ENCODE measurements at regions not wholly inside any gene's neighbourhood (a gene's known extent, or its start where the extent isn't known, plus 50 kb on each side); places are given as distances from the start of the nearest gene placed in this dataset.

DNA sequence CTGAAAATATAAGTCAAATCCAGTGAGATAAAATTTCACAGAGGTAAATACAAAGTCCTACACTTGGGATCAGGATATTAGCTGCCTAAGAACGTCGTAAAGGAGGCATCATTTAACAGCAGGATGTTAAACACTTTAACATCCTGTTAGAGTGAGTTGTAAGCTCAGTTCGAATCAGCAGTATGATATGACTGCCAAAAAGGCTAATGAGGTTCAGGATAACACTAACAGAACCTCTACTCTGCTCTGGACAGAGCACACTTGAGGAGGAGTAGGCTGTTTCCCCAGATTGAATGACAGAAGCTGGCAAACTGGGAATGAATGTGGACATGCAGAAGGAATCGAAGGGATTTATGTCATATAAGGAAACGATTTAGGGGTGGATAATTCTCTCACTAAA, 227.1 kb upstream of the CD96 start:
- Mint-ChIP-seq H3K4me1 (ENCODE audit: low read depth) (peaks cover 12% of the 10 kb centered on the region), H3K36me3 (ENCODE audit: insufficient read depth) (no peaks in the 10 kb centered on the region), H3K27ac (no peak overlapping the region), H3K27me3 (peaks cover 4% of the 10 kb centered on the region), H3K4me3 (ENCODE audit: low read depth) (no peak overlapping the region), H3K9me3 (ENCODE audit: low read depth) (no peaks in the 10 kb centered on the region)
- no peak for DNase-seq (ENCODE audit: low spot score, unreplicated experiment)
- TF ChIP-seq, protein P1, sequence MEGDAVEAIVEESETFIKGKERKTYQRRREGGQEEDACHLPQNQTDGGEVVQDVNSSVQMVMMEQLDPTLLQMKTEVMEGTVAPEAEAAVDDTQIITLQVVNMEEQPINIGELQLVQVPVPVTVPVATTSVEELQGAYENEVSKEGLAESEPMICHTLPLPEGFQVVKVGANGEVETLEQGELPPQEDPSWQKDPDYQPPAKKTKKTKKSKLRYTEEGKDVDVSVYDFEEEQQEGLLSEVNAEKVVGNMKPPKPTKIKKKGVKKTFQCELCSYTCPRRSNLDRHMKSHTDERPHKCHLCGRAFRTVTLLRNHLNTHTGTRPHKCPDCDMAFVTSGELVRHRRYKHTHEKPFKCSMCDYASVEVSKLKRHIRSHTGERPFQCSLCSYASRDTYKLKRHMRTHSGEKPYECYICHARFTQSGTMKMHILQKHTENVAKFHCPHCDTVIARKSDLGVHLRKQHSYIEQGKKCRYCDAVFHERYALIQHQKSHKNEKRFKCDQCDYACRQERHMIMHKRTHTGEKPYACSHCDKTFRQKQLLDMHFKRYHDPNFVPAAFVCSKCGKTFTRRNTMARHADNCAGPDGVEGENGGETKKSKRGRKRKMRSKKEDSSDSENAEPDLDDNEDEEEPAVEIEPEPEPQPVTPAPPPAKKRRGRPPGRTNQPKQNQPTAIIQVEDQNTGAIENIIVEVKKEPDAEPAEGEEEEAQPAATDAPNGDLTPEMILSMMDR (IDR thresholded peaks at IDR 0.05; ENCODE audit: unreplicated experiment): no peak

DNA sequence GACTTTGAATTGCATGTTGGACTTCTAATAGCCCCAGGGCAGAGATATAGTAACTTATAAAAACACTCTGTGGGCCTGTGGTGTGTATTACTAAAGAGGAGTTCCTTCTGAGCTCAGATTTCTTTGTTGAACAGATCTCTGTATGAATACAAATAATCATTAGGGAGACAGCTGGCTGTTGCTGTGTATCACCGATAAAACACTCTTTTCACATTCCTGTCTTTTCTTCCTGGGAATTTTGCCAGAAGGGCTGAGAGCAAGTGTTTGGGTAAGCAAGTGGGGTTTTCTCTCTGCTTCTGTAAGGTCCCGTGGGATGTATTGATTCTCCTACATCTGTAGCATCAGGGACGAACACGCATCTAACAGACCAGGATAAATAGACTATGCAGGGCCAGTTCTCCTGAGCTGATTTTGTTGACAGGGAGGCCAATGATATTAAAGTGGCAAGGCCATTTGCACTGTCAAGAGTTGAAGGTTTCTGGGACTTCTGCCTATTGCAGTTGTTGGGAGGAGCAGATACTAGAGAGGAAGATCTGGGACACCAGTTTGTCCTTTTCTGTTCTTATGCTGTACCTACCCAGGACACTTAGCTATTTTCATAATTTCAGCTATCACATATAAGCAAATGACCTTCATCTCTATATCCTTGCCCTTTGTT, 225.9 kb upstream of the CD96 start:
- Mint-ChIP-seq H3K9me3 (ENCODE audit: low read depth) (no peaks in the 10 kb centered on the region), H3K4me3 (ENCODE audit: low read depth) (no peak overlapping the region), H3K27ac (no peak overlapping the region), H3K27me3 (peaks cover 4% of the 10 kb centered on the region), H3K4me1 (ENCODE audit: low read depth) (peaks cover 8% of the 10 kb centered on the region), H3K36me3 (ENCODE audit: insufficient read depth) (no peaks in the 10 kb centered on the region)
- DNase-seq (ENCODE audit: low spot score, unreplicated experiment): no peak
- TF ChIP-seq, protein P1 (IDR thresholded peaks at IDR 0.05; ENCODE audit: unreplicated experiment): no peak

DNA sequence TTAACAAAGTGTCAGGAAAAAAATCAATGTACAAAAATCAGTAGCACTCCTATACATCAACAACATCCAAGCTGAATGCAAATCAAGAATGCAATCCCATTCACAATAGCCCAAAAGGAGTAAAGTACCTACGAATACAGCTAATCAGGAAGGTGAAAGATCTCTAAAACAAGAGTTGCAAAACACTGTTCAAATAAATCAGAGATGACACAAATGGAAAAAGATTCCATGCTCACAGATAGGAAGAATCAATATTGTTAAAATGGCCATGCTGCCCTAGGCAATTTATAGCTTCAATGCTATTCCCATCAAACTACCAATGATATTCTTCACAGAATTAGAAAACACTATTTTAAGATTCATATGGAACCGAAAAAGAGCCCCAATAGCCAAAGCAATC, 223.7 kb upstream of the CD96 start:
- TF ChIP-seq, protein P1 (IDR thresholded peaks at IDR 0.05; ENCODE audit: unreplicated experiment): no peak
- DNase-seq (ENCODE audit: low spot score, unreplicated experiment): no peak

DNA sequence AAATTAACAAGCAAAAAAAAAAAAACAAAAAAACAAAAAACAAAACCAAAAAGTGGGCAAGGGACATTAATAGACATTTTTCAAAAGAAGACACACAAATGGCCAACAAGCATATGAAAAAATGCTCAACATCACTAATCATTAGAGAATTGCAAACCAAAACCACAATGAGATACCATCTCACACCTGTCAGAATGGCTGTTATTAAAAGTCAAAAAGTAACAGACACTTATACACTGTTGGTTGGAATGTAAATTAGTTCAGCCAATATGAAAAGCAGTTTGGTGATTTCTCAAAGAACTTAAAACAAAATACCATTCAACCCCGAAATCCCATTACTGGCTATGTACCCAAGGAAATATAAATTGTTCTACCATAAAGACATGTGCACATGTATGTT, 222.4 kb upstream of the CD96 start:
- no peak for DNase-seq (ENCODE audit: low spot score, unreplicated experiment)
- Mint-ChIP-seq H3K27me3 (no peaks in the 10 kb centered on the region), H3K27ac (no peak overlapping the region), H3K36me3 (ENCODE audit: insufficient read depth) (no peaks in the 10 kb centered on the region), H3K4me1 (ENCODE audit: low read depth) (no peaks in the 10 kb centered on the region), H3K9me3 (ENCODE audit: low read depth) (no peaks in the 10 kb centered on the region), H3K4me3 (ENCODE audit: low read depth) (no peak overlapping the region)
- TF ChIP-seq, protein P1 (IDR thresholded peaks at IDR 0.05; ENCODE audit: unreplicated experiment): no peak

More for the DNA sequence above, 223.7 kb upstream of the CD96 start:
- H3K4me3 Mint-ChIP-seq (ENCODE audit: low read depth): no peak overlapping the region
- no peak overlapping the region for H3K27ac Mint-ChIP-seq
- no peaks in the 10 kb centered on the region for H3K4me1 Mint-ChIP-seq (ENCODE audit: low read depth)
- no peaks in the 10 kb centered on the region for H3K9me3 Mint-ChIP-seq (ENCODE audit: low read depth)
- no peaks in the 10 kb centered on the region for H3K27me3 Mint-ChIP-seq
- no peaks in the 10 kb centered on the region for H3K36me3 Mint-ChIP-seq (ENCODE audit: insufficient read depth)

DNA sequence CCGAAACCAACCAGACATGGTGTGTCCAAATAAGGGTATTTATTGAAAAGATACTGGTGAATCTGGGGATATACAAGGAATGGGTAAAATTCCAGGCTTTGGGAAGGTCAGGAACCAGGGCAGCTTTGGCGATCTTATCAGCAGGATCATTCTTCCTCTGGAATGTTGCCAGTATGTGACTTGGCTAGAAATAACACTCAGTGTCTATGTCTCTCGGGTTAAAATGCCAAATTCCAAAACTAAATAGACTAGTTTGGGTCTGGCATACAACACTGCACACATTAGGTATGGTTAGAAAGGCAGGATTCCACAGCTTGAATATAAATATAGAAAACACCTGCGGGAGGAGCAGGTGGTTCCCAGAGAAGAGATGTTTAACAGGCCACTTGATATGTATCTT, 220.2 kb upstream of the CD96 start:
- Mint-ChIP-seq H3K27ac (no peak overlapping the region), H3K27me3 (peaks cover 2% of the 10 kb centered on the region), H3K9me3 (ENCODE audit: low read depth) (no peaks in the 10 kb centered on the region), H3K4me3 (ENCODE audit: low read depth) (no peak overlapping the region), H3K4me1 (ENCODE audit: low read depth) (no peaks in the 10 kb centered on the region), H3K36me3 (ENCODE audit: insufficient read depth) (no peaks in the 10 kb centered on the region)
- TF ChIP-seq, protein P1 (IDR thresholded peaks at IDR 0.05; ENCODE audit: unreplicated experiment): no peak
- no peak for DNase-seq (ENCODE audit: low spot score, unreplicated experiment)
